Kidney epithelial cell (primary cell): ENCODE measurements at regions not wholly inside any gene's neighbourhood (a gene's known extent, or its start where the extent isn't known, plus 50 kb on each side); places are given as distances from the start of the nearest gene placed in this dataset.

Experiments
- DNase-seq: peaks from one replicate; pipeline ENCODE4 v3.0.0-alpha.2; 2010; ENCODE audit warnings: low read depth
- H3K27me3 ChIP-seq: 2 replicates; pipeline ENCODE4 v1.6.0; 2011; ENCODE audit warnings: low read length; ENCODE audit not compliant: control insufficient read depth, insufficient read depth
- H3K36me3 ChIP-seq: 2 replicates; pipeline ENCODE4 v1.5.1; 2011; ENCODE audit warnings: low read length; ENCODE audit not compliant: control insufficient read depth, insufficient read depth
- H3K4me3 ChIP-seq: 2 replicates; pipeline ENCODE4 v1.5.1; 2011; ENCODE audit warnings: low read depth, mild to moderate bottlenecking, control low read depth, low read length
- CTCF ChIP-seq: IDR thresholded peaks from 2 replicates; pipeline ENCODE4 v1.5.1; 2011; ENCODE audit warnings: mild to moderate bottlenecking, moderate library complexity, low read length, control low read depth, inconsistent platforms; ENCODE audit not compliant: insufficient read depth, poor library complexity, severe bottlenecking

GRCh38 chr1:191134796-191135195 is 657.1 kb upstream of the BRINP3 start:
- no peak for DNase-seq
- Histone ChIP-seq H3K4me3 (no peak overlapping the region), H3K36me3 (no peaks in the 10 kb centered on the region), H3K27me3 (no peaks in the 10 kb centered on the region)
- TF ChIP-seq CTCF: no peak

GRCh38 chr1:191140038-191140437 is 662.4 kb upstream of the BRINP3 start:
- no peaks in the 10 kb centered on the region for H3K36me3 ChIP-seq
- no peak overlapping the region for H3K4me3 ChIP-seq
- no peaks in the 10 kb centered on the region for H3K27me3 ChIP-seq
- TF ChIP-seq CTCF: no peak
- no peak for DNase-seq

- Histone ChIP-seq H3K36me3 (no peaks in the 10 kb centered on the region), H3K4me3 (no peak overlapping the region), H3K27me3 (no peaks in the 10 kb centered on the region)
- no peak for TF ChIP-seq CTCF
- DNase-seq: no peak
Observed at GRCh38 chr1:191142748-191143147, 665.1 kb upstream of the BRINP3 start.

GRCh38 chr1:191145834-191146233 is 668.2 kb upstream of the BRINP3 start:
- no peak overlapping the region for H3K4me3 ChIP-seq
- no peak for TF ChIP-seq CTCF
- DNase-seq: no peak
- no peaks in the 10 kb centered on the region for H3K27me3 ChIP-seq
- H3K36me3 ChIP-seq: no peaks in the 10 kb centered on the region

GRCh38 chr1:191151321-191151807 is 673.7 kb upstream of the BRINP3 start:
- H3K4me3 ChIP-seq: no peak overlapping the region
- TF ChIP-seq CTCF: no peak
- DNase-seq: no peak
- H3K27me3 ChIP-seq: no peaks in the 10 kb centered on the region
- no peaks in the 10 kb centered on the region for H3K36me3 ChIP-seq

- no peak for TF ChIP-seq CTCF
- no peaks in the 10 kb centered on the region for H3K36me3 ChIP-seq
- no peak for DNase-seq
- H3K4me3 ChIP-seq: no peak overlapping the region
- no peaks in the 10 kb centered on the region for H3K27me3 ChIP-seq
Observed at GRCh38 chr1:191152776-191153175, 675.1 kb upstream of the BRINP3 start.
